SW480 (cell line): ENCODE measurements at regions not wholly inside any gene's neighbourhood (a gene's known extent, or its start where the extent isn't known, plus 50 kb on each side); places are given as distances from the start of the nearest gene placed in this dataset.
"Not testable (repeated sequence)": the region's sequence is repeated elsewhere in the genome, so short reads cannot be mapped to it uniquely, and the experiment has no call there.

Experiments
- DNase-seq: peaks from one replicate; pipeline ENCODE4 v3.0.0-alpha.2; 2016; ENCODE audit warnings: low spot score

DNA sequence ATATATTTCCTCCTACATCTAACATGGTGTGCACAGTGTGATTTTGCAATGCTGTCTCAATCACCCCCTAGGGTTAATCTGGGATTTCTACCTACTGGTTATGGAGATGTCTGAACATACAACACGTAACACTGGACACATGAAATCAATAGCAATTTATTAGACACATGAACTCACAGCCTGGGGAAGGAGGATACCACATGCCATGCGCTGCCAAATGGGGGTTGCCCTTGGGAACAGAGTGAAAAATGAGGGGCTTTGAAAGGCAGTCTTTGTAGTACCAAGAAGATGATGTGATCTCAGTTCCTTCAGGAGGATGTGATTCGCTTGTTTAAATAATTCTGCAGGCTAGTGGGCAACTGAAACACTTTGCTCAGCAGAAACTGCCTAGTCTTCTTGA is 253.6 kb upstream of the LRRC4C start:
- DNase-seq: no peak

DNA sequence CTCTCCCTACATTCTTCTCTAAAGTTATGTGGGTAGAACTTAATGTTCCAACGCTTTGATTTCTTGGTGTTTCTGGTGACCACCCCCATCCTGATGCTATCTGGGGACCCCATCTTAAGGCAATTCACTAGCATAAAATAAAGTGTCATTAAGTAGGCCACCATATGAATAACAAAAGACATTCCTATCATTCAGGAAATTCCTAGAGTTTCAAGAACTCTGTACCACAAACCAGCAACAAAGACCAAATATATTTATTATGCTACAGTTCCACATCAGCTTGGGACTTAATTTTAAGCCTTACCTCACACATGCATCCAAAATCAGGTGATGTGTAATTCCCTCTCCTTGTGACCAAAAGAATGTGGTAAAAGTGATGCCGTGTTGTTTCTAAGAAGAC is 254.6 kb upstream of the LRRC4C start:
- no peak for DNase-seq

DNA sequence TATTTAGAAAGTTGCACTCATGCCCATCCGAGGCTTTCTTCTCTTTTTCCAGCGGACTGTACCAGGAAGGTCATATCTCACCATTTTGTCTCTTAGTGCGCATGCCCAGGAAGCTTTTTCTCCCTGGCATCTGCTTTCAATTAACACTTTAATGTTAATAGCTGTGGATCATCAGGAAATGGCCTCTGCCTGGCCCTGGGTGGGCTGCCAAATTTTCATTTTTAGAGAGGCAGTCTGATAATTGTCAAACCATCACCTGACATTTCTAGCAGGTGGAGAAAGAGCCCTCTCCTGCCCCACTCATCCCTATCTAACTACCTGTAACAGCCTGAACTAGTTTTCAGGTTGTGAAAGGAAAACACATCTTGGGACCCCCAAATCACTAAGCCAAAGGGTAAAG is 257.4 kb upstream of the LRRC4C start:
- no peak for DNase-seq

DNA sequence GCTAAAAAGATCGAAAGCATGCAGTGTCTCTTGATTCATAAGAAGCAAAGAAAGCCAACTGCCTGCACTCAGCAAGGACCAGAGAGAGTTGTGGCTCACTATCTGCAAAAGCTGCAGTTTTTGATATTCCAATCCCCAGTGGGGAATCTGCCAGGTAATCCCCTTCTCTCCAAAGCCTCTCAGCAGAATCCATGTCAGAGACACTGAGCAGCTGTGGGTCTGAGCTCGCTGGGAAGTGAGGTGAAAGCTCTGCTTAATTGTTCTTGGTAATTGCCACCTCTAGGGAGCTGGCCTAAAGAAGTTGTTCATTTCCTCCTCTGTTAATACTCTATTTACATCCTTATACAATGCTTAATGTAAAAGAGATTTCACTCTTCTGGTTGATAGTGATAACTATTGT is 261.3 kb upstream of the LRRC4C start:
- no peak for DNase-seq

DNA sequence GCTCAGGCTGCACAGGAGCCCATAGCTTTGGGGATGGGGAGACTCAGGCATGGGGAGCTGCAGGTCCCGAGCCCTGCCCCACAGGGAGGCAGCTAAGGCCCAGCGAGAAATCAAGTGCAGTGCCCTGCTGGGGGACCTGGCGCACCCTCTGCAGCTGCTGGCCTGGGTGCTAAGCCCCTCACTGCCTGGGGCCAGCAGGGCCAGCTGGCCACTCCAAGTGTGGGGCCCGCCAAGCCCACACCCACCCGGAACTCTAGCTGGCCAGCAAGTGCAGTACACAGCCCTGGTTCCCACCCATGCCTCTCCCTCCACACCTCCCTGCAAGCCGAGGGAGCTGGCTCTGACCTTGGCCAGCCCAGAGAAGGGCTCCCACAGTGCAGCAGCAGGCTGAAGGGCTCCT is 268.7 kb upstream of the LRRC4C start:
- DNase-seq: not testable (repeated sequence)

DNA sequence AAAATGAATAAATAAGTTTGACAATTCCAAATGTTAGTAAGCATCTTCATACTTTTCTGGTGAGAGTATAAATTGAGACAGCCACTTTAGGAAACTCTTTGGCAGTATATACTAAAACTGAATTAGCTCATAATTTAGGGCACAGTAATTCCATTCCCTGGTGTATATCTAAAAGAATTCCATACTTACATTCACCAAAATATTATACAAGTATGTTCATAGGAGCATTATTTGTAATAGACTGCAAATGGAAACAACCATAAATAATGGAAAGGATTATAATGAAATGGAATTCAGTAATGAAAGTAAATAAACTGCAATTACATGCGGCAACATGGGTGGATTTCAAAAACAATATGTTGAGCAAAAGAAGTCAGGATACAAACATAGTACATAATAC is 315.8 kb upstream of the LRRC4C start:
- no peak for DNase-seq

DNA sequence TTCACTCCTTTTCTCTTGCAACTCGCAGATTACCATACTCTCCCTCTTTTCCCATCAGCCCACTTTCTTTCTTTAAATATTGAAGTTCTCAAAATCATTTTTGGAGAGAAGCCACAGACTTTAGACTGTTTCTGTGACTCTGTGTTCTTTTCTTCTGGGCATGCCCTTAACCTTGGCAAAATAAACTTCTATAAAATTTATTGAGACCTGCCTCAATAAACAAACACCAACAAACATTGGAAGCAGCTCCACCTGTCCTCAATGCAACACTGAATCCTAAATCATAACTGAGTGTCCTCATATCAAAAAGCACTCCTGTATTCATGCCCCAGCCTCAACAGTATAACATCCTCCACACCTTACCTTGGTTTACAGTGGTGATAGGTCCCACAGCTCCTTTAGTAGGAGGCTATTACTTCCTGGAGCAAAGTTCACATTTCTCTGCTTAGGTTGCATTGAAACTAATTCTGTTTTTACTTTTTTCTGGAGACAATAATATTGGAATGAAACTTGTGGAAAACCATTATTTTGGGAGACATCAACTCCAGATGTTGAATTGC is 320.0 kb upstream of the LRRC4C start:
- no peak for DNase-seq

DNA sequence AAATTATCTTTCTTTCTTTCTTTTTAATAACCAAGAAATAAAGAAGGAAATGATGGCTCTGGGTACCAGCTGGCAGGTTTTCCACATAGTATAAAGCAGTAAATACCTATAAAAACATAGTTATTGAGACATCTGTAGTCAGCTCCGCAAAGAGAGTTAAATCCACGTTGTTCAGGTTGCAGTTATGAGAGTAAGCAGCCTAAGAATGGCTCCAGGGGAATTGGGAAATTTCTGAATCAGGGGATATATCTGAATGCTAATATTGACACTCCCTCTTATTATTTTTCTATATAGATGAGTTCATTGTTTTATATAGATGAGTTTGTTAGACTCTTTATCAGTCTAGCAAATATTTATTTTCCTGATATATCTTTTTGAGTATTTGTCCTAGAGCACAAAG is 322.0 kb upstream of the LRRC4C start:
- no peak for DNase-seq

DNA sequence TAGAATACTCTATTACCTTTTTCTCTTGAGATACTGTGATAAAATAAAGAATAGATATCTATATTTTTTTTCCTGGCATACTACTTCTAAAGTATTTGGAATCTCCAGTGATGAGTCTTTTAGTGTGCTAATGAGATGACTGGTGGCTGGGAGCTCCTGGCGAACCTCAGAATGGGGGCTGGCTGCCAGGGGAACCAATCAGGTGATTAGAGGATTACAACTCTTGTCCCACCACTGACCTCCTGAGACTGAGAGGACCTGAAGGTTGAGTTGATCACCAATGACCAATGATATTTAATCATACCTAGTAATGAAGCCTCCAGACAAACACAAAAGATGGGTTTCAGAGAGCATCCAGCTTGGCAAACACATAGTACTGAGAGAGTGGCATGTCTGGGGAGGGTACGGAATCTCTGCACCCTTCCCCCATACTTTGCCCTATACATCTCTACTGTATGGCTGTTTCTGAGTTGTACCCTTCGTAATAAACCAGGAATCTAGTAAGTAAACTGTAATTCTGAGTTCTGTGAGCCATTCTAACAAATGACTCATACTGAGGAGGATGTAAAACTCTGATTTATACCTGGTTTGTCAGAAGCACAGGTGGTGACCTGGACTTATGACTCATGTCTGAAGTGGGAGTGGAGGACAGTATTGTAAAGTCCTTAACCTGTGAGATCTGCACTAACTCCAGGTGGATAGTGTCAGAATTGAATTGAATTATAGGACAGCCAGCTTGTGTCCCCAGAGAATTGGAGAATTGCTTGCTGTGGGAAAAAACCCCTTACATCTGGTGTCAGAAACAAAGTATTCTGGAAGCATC is 325.3 kb upstream of the LRRC4C start:
- DNase-seq: peak; percentile 79

DNA sequence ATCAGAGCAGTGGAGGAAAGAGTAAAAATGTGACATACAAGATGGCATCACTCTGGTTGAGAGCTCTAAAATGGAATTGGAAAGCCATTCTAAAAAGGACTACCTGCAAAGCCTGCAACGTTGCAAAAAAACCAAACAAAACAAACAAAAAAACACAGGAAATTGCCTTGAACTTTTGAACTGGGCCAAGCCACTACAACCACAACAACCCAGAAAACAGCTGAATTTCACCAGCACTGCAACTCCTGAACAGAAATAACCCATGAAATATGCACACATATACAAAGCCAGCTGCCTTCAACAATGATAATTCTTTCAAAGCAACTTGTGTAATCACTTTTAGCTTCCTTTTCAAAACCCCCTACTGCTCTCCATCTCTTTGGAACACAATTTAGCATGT is 326.6 kb upstream of the LRRC4C start:
- no peak for DNase-seq

DNA sequence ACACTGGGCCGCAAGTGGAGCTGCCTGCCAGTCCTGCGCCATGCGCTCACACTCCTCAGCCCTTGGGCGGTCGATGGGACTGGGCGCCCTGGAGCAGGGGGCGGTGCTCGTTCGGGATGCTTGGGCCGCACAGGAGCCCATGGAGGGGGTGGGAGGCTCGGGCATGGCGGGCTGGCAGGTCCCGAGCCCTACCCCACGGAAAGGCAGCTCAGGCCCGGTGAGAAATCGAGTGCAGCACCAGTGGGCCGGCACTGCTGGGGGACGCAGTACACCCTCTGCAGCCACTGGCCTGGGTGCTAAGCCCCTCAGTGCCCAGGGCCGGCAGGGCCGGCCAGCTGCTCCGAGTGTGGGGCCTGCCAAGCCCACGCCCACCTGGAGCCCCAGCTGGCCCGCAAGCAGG is 328.7 kb upstream of the LRRC4C start:
- no peak for DNase-seq

DNA sequence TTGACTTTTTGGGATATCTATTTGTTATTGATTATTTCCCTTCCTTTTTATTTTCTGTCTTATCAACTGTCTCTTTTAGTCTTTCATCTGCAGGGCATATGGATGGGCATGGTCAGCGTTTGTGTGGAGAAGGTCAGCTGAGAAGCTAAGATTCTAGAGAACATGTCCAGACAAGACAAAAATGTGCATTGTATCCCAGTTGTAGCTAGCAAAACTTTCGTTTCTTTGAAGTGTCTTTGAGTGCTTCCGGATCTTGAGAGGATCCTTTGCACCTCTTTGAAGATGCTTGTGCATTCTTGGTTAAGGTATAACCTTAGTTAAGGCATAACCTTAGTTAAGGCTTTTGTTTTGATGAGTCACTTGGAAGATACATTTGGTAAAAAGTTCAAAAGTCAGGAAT is 329.9 kb upstream of the LRRC4C start:
- no peak for DNase-seq

DNA sequence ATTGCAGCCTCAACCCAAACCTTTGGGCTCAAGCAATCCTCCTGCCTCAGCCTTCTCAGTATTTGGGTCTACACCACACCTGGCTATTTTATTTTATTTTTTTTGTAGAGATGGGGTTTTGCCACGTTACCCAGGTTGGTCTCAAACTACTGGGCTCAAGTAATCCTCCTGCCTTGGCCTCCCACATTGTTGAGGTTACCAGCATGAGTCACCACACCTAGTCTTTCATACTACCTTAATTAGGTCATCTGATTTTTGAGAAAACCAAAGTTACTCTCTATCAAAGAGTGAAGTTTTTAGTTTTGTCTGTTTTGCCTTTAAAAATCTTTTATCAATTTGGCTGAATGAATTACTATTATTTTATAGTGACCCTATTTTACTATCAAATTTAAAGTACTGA is 335.6 kb upstream of the LRRC4C start:
- no peak for DNase-seq

DNA sequence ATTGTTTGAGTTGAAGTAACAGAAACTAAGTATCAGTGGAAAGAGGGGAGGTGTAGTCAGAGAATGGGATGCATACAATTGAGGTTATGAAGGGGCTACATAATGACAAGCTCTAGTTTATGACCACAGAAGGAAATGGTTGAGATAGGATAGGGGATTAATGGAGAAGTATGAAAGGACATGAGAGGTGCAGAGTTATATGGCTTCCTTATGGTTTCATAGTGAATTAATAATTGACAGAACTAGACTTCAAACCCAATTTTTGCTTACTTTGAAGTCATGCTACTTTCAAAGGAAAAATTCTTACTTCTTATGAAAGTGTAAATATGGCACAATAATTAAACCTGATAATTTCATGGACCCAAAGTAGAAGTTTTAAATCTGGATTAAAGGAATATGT is 340.3 kb upstream of the LRRC4C start:
- DNase-seq: no peak

DNA sequence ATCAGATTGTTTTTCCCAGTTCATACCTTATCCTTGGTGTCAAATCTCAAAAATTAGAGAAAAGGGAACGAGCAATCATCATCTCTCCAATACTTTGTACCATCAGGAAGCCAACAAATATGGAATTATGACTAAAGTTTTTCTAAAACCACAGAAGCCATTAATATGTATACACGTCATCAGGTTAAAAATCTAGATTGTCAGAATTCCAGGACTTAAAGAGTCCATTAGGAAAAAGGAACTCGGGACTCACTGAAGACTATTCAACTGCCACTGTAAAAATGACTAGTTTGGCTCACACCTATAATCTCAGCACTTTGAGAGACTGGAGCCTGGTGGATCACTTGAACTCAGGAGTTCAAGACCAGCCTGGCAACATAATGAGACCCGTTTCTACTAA is 344.4 kb upstream of the LRRC4C start:
- no peak for DNase-seq

DNA sequence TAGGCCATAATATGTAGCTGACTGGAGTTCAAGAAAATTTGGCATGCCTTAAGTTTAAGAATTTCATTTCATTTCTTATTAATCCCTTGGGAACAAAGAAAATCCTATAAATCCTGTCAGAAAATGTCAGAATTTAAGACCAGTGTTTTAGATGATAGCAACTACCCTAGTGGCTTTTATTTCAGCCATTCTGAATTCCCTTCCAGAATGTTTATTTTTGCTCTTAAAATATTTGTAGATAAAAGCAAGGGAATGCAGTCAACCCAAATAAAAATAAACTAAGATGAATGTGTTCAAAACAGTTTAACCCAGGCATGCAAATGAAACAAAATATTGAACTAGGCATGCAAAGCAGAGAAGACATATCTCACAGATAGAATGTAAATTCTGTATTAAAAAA is 356.9 kb upstream of the LRRC4C start:
- no peak for DNase-seq

DNA sequence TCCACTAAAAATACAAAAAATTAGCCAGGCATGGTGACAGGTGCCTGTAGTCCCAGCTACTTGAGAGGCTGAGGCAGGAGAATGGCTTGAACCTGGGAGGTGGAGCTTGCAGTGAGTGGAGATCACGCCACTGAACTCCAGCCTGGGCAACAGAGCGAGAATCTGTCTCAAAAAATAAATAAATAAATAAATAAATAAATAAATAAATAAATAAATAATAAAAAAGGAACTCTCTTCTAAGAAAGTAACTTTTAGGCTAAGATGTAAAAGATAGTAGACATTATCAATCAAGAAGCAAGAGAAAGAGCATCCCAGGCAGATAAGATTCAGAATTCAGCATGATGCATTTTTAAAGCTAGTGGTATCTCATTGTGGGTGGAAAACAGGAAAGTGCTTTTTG is 364.8 kb upstream of the LRRC4C start:
- DNase-seq: not testable (repeated sequence)

DNA sequence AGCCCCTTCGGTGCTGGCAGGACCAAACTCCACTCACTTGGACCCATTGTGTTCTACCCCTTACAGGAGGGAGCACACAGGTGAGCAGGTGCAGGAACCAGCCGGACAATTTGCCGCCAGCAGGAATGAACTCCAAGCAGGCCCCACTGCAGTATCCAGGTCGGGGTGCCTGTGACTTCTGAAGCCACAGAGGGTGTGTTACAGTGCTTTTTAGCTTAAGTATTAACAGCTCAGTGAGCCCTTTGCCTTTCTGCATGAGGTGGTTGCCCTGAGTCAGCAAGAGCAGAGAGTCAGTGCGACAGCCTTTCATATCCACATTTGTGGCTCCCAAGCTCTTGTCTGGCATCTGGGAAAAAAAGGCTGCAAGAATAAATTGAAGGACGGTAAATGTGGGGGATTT is 366.6 kb upstream of the LRRC4C start:
- no peak for DNase-seq

DNA sequence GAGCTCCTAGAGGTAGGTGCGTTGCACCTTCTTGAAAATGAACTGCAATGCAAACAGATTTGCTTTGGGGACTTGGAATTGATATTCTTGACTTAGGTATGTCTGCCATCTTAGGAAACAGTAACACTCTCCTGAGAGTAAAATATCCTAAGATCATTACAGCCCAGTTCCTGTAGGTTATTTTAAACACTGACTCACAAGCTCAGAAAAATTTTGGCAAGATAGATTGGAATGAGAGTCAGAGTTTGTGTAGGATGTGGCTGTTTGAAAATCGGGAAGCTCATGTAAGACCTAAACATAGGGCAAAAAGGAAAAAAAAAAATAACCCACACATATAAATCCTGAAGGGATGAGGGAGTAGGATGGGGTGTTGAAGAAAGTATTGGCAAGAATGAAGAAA is 377.0 kb upstream of the LRRC4C start:
- DNase-seq: no peak

DNA sequence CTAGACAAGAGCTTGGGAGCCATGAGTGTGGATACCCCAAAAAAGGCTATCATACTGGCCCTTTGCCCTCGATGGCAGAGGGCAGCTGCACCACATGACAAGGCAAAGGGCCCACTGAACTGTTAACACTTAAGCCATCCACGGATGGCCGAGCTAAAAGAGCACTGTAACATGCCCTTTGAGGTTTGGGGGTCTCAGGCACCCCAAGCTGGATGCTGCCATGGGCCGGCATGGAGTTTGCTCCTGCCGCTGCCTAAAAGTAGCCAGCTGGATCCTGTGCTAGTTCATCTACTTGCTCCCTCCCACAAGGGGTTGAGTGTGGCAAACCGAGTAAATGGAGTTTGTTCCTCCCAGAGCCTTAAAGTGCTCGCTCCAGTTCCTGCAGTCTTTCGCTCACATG is 383.2 kb upstream of the LRRC4C start:
- no peak for DNase-seq

DNA sequence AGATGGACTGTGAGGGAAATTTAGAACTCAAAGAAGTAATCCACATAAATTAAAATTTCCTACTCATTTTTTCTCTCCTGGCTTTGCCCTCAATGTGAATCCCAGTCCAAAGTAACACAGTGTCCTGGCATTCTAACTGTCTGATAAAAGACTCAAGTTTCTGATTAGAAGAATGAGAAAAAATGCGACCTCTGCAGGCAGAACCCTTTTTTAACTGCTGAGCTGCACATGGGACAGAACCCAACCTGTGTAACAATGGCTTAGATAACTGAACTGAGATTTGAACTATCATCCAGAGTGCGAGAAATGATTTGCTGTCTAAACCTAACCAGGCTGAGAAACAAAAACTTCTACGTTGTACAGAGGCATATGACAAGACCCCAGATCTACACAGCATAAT is 385.6 kb upstream of the LRRC4C start:
- no peak for DNase-seq

DNA sequence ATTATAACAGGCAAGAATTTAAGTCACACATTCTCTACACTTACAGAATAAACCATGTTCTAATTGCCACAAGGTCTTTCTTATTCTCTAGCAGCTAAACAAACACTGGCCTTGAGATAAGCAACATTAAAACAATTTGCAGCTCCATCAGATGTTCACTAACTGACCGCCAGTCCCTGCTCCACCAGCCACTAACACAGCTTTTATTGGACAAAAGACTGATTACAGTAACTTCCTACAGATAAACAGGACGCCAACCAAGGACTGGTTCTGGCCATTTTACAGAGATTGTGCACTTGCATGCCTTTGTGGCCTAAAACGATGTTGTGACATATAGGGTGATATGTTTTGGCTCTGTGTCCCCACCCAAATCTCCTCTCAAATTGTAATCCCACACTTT is 388.9 kb upstream of the LRRC4C start:
- no peak for DNase-seq

DNA sequence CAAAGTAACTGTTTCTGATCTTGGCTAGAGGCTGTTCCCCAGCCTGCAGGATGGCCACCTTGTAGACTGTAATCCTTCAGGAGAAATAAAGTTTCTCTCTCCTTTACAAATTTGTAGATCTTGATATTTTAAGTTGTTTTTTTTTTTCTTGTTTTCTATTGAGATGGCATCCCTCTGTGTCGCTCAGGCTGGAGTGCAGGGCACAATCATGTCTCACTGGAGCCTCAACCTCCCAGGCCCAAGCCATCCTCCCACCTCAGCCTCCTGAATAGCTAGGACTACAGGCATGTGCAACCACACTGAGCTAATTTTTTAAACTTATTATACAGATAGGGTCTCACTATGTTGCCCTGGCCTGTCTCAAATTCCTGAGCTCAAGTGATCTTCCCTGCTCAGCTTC is 389.8 kb upstream of the LRRC4C start:
- DNase-seq: no peak

DNA sequence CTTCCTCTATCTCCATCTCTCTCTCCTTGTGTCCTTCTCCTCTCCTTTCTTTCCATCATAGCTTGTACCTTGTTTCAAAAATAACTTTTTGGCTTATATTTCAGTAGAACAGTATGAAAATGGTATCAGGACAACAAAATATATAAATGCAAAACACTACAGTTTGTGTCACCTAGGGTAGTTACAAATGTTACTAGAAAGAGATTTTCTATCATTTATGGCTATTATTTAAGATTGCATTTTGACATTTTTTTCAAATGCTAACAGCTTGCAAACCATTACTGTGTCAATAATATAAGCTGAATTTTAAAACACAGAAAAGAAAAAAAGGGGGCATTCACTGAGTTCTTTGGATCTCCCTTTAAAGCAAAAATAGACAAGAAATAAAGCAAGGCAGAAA is 392.3 kb upstream of the LRRC4C start:
- no peak for DNase-seq
